ENCODE measurements at regions not wholly inside any gene's neighbourhood (a gene's known extent, or its start where the extent isn't known, plus 50 kb on each side); places are given as distances from the start of the nearest gene placed in this dataset.

- no peak for ATAC-seq (ENCODE audit: low read depth)
- ChIA-PET POLR2A (no interaction called here), CTCF (no interaction called here)
- 0% methylated on average over 2 of the region's 2 CpGs for WGBS (ENCODE audit: insufficient coverage)
- Histone ChIP-seq H3K36me3 (replicated peaks in 1 of 2; ENCODE audit: control extremely low read depth in 1 of 2, control insufficient read depth in 1 of 2, extremely low read depth in 1 of 2, insufficient read depth in 2 of 2, low read length in 1 of 2) (no peaks in the 10 kb centered on the region), H4K20me1 (ENCODE audit: control insufficient read depth, insufficient read depth, low read length, poor library complexity, severe bottlenecking) (no peaks in the 10 kb centered on the region), H3K9ac (ENCODE audit: low read length) (no peak overlapping the region), H2AFZ (ENCODE audit: insufficient read depth, low read depth, low read length, poor library complexity, severe bottlenecking) (no peak overlapping the region), H3K79me2 (ENCODE audit: control insufficient read depth, insufficient read depth, low read length) (no peaks in the 10 kb centered on the region), H3K4me1 (ENCODE audit: control insufficient read depth in 2 of 2, insufficient read depth in 2 of 2, low read length in 2 of 2) (no peaks in the 10 kb centered on the region), H3K27me3 (replicated peaks in 1 of 4; ENCODE audit: control extremely low read depth in 1 of 4, control insufficient read depth in 3 of 4, insufficient read depth in 4 of 4, low read length in 3 of 4) (no peaks in the 10 kb centered on the region), H3K4me2 (replicated peaks; ENCODE audit: low read depth, low read length, poor library complexity, severe bottlenecking) (no peak overlapping the region), H3K9me3 (ENCODE audit: control extremely low read depth in 1 of 3, control insufficient read depth in 2 of 3, insufficient read depth in 1 of 3, low read length in 2 of 3) (peaks cover 0 to 6% (median 0%) of the 10 kb centered on the region in 3 donors), H3K27ac (ENCODE audit: low read length in 2 of 2) (no peak overlapping the region), H3K4me3 (ENCODE audit: control extremely low read depth in 1 of 5, extremely low read depth in 1 of 5, insufficient read depth in 1 of 5, low read depth in 2 of 5, low read length in 4 of 5) (no peak overlapping the region)
- no peak for DNase-seq
- intact Hi-C loops (cut with micrococcal nuclease), result no loop called here
- no peaks in the 10 kb centered on the region for H3K27me3 Mint-ChIP-seq
- no peaks in the 10 kb centered on the region for H3K9me3 Mint-ChIP-seq (ENCODE audit: insufficient read depth)
- no peak overlapping the region for H3K4me3 Mint-ChIP-seq
- TF ChIP-seq EZH2 (IDR thresholded peaks at IDR 0.05; ENCODE audit: borderline replicate concordance, insufficient read depth, low read depth, low read length, poor library complexity, severe bottlenecking) (no peak), CTCF (IDR thresholded peaks at IDR 0.05) (no peak)
- H3K4me1 Mint-ChIP-seq, result no peaks in the 10 kb centered on the region
- no peak overlapping the region for H3K27ac Mint-ChIP-seq
Measured at GRCh38 chr4:96063639-96064038, 223.7 kb downstream of the PDHA2 start.

GRCh38 chr4:96073461-96073860 lies 233.6 kb downstream of the PDHA2 start:
- Histone ChIP-seq H4K20me1 (ENCODE audit: control insufficient read depth, insufficient read depth, low read length, poor library complexity, severe bottlenecking) (no peaks in the 10 kb centered on the region), H3K79me2 (ENCODE audit: control insufficient read depth, insufficient read depth, low read length) (no peaks in the 10 kb centered on the region), H3K9ac (ENCODE audit: low read length) (no peak overlapping the region), H3K27ac (ENCODE audit: low read length in 2 of 2) (no peak overlapping the region), H2AFZ (ENCODE audit: insufficient read depth, low read depth, low read length, poor library complexity, severe bottlenecking) (no peak overlapping the region), H3K4me2 (replicated peaks; ENCODE audit: low read depth, low read length, poor library complexity, severe bottlenecking) (no peak overlapping the region), H3K4me1 (ENCODE audit: control insufficient read depth in 2 of 2, insufficient read depth in 2 of 2, low read length in 2 of 2) (no peaks in the 10 kb centered on the region), H3K36me3 (replicated peaks in 1 of 2; ENCODE audit: control extremely low read depth in 1 of 2, control insufficient read depth in 1 of 2, extremely low read depth in 1 of 2, insufficient read depth in 2 of 2, low read length in 1 of 2) (no peaks in the 10 kb centered on the region), H3K4me3 (ENCODE audit: control extremely low read depth in 1 of 5, extremely low read depth in 1 of 5, insufficient read depth in 1 of 5, low read depth in 2 of 5, low read length in 4 of 5) (no peak overlapping the region), H3K27me3 (replicated peaks in 1 of 4; ENCODE audit: control extremely low read depth in 1 of 4, control insufficient read depth in 3 of 4, insufficient read depth in 4 of 4, low read length in 3 of 4) (no peaks in the 10 kb centered on the region), H3K9me3 (ENCODE audit: control extremely low read depth in 1 of 3, control insufficient read depth in 2 of 3, insufficient read depth in 1 of 3, low read length in 2 of 3) (peaks cover 0 to under 1% (median 0%) of the 10 kb centered on the region in 3 donors)
- intact Hi-C loops (cut with micrococcal nuclease), result no loop called here
- ATAC-seq (ENCODE audit: low read depth) (no peak), DNase-seq (no peak)
- POLR2A ChIA-PET, result no interaction called here
- no peaks in the 10 kb centered on the region for H3K9me3 Mint-ChIP-seq (ENCODE audit: insufficient read depth)
- TF ChIP-seq EZH2 (IDR thresholded peaks at IDR 0.05; ENCODE audit: borderline replicate concordance, insufficient read depth, low read depth, low read length, poor library complexity, severe bottlenecking) (no peak), CTCF (IDR thresholded peaks at IDR 0.05) (no peak)
- no peaks in the 10 kb centered on the region for H3K4me1 Mint-ChIP-seq
- CTCF ChIA-PET, result no interaction called here
- H3K27me3 Mint-ChIP-seq, result no peaks in the 10 kb centered on the region
- H3K27ac Mint-ChIP-seq, result no peak overlapping the region
- no peak overlapping the region for H3K4me3 Mint-ChIP-seq
- 61% methylated on average over 2 of the region's 2 CpGs for WGBS (ENCODE audit: insufficient coverage)
